Heart left ventricle (tissue), 13 donors: ENCODE measurements at regions not wholly inside any gene's neighbourhood (a gene's known extent, or its start where the extent isn't known, plus 50 kb on each side); places are given as distances from the start of the nearest gene placed in this dataset.

Source experiments
- POLR2A ChIP-seq, 2 donors: fragments of 450-650 bp; IDR thresholded peaks; one replicate each; pipeline ENCODE4 v1.6.1; 2017; ENCODE audit warnings: antibody characterized with exemption in 2 of 2, mild to moderate bottlenecking in 2 of 2, moderate library complexity in 2 of 2
- TF ChIP-seq, protein P1 (sequence below), 12 donors: fragments of 200-600 bp; sonication (generic) in 4 of 12; IDR thresholded peaks; one replicate each; pipeline versions ENCODE4 v1.5.0 to v1.8.0; 2018 to 2022; ENCODE audit warnings: antibody characterized with exemption in 12 of 12, mild to moderate bottlenecking in 5 of 12
- donor health status: ischemic (EF 13 %, LVEDD 7.1; RV severe dilation, severe dysfunction).
- donor health status: DM: no; HTN: yes; CAD: no.
- donor health status: DM: no; HTN: no; CAD: no.
- donor health status: ischemic (EF 25% LVEDD 6.9; RV normal size, moderate dysfunction).
- donor health status: ischemic (EF 25% LVEDD 5.7; RV mildly dilated, moderate dysfunction).
- donor health status: ischemic (EF 35%, LVEDD 5.7; RV mildly dilated, moderate dysfunction).
- donor health status: nonischemic (EF 11% LVEDD 7.7; RV severe dilation, severe dysfunction).
- donor health status: DM: yes; HTN: yes; CAD: no.
- donor health status: PGD.
- donor health status: ischemic (EF 29% LVEDD 5.4; RV normal size, mild dysfunction).
- donor health status: nonischemic (EF 23%, LVEDD 6.1; RV moderate dilation, normal function).

DNA sequence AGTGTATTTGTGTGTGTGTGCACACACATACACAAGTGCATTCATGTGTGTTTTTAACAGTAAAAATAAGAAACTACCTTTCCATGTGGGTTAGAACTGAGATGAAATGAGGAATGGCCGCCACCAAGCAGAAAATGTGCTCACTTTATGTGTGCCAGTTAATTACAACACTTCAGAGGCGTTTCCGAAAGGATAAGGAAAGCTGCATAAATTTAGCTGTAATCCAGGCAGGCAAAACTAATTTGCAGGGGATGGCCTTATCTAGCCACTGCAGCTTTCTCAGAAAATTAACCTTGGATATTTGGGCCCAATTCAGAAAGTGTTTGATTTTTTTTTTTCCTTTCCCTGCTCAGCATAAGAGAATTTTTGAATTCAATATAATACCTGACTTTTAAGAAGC is 328.8 kb upstream of the PHF14 start:
- TF ChIP-seq, protein P1, sequence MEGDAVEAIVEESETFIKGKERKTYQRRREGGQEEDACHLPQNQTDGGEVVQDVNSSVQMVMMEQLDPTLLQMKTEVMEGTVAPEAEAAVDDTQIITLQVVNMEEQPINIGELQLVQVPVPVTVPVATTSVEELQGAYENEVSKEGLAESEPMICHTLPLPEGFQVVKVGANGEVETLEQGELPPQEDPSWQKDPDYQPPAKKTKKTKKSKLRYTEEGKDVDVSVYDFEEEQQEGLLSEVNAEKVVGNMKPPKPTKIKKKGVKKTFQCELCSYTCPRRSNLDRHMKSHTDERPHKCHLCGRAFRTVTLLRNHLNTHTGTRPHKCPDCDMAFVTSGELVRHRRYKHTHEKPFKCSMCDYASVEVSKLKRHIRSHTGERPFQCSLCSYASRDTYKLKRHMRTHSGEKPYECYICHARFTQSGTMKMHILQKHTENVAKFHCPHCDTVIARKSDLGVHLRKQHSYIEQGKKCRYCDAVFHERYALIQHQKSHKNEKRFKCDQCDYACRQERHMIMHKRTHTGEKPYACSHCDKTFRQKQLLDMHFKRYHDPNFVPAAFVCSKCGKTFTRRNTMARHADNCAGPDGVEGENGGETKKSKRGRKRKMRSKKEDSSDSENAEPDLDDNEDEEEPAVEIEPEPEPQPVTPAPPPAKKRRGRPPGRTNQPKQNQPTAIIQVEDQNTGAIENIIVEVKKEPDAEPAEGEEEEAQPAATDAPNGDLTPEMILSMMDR (IDR thresholded peaks at IDR 0.05) = no peak
- TF ChIP-seq POLR2A (IDR thresholded peaks at IDR 0.05) = no peak
